ENCODE measurements at regions not wholly inside any gene's neighbourhood (a gene's known extent, or its start where the extent isn't known, plus 50 kb on each side); places are given as distances from the start of the nearest gene placed in this dataset.

GRCh38 chr13:99869830-99870229, 101.7 kb downstream of the ZIC5 start:
- H3K4me2 ChIP-seq (ENCODE audit: low read depth, low read length) = no peak overlapping the region
- no peak overlapping the region for H2AFZ ChIP-seq (ENCODE audit: low read length)
- no peak for ATAC-seq
- BruUV-seq (replicated peaks) = no TSS peak
- FAIRE-seq = no peak
- intact Hi-C loops (cut with micrococcal nuclease; ENCODE audit: unreplicated experiment) = no loop called here
- in situ Hi-C loops (cut with HindIII; ENCODE audit: extremely low pct_ligation_motif_present, low pct_unique_long_range_greater_than_20kb) = no loop called here
- no peaks in the 10 kb centered on the region for H3K27me3 ChIP-seq (ENCODE audit: control insufficient read depth in 1 of 2, insufficient read depth in 2 of 2, low read length in 2 of 2)
- DNase-seq (ENCODE audit: low spot score) = no peak
- WGBS (ENCODE audit: low lambda C conversion rate) = 98% methylated on average over 1 of the region's 1 CpG
- no peak overlapping the region for H3K9ac ChIP-seq (ENCODE audit: insufficient read depth, low read depth, low read length)
- ChIA-PET CTCF (ENCODE audit: low intra/inter-chr PET ratio, low total read pairs) (no interaction called here), POLR2A (no interaction called here)
- H3K36me3 ChIP-seq (replicated peaks in 1 of 2; ENCODE audit: control insufficient read depth in 1 of 2, insufficient read depth in 2 of 2, low read length in 2 of 2) = no peaks in the 10 kb centered on the region
- H3K27ac ChIP-seq (ENCODE audit: extremely low read length, insufficient read depth, low read length) = no peak overlapping the region
- H3K4me1 ChIP-seq (ENCODE audit: insufficient read depth, low read length) = no peaks in the 10 kb centered on the region
- no peak overlapping the region for H3K4me3 ChIP-seq (replicated peaks in 1 of 3; ENCODE audit: insufficient read depth in 1 of 3, low read depth in 2 of 3, low read length in 3 of 3)
- H3K79me2 ChIP-seq (ENCODE audit: insufficient read depth, low read length) = no peaks in the 10 kb centered on the region
- no peaks in the 10 kb centered on the region for H4K20me1 ChIP-seq (ENCODE audit: insufficient read depth, low read length)
- no peaks in the 10 kb centered on the region for H3K9me3 ChIP-seq (ENCODE audit: low read length)
- no peak for TF ChIP-seq RAD21 (CRISPR knock-in tag; IDR thresholded peaks at IDR 0.05)
- TF ChIP-seq, protein P1, sequence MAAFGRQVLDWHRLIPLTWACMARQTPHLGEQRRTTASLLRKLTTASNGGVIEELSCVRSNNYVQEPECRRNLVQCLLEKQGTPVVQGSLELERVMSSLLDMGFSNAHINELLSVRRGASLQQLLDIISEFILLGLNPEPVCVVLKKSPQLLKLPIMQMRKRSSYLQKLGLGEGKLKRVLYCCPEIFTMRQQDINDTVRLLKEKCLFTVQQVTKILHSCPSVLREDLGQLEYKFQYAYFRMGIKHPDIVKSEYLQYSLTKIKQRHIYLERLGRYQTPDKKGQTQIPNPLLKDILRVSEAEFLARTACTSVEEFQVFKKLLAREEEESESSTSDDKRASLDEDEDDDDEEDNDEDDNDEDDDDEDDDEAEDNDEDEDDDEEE (CRISPR knock-in tag; IDR thresholded peaks at IDR 0.05) = no peak
- TF ChIP-seq ZNF138 (CRISPR knock-in tag; IDR thresholded peaks at IDR 0.05; ENCODE audit: low read depth) = no peak
- TF ChIP-seq MTA1 (CRISPR knock-in tag; IDR thresholded peaks at IDR 0.05; ENCODE audit: borderline replicate concordance) = no peak
- TF ChIP-seq SALL1 (CRISPR knock-in tag; IDR thresholded peaks at IDR 0.05) = no peak
- TF ChIP-seq IKZF1 (IDR thresholded peaks at IDR 0.05) = no peak
- TF ChIP-seq PRPF4 (IDR thresholded peaks at IDR 0.05; ENCODE audit: low read depth, low read length, poor library complexity, severe bottlenecking) = no peak
- no peak for TF ChIP-seq NBN (conservative IDR thresholded peaks at IDR 0.05)
- TF ChIP-seq RERE (CRISPR knock-in tag; IDR thresholded peaks at IDR 0.05; ENCODE audit: low read depth) = no peak
- no peak for TF ChIP-seq ZNF672 (CRISPR knock-in tag; IDR thresholded peaks at IDR 0.05)
- no peak for TF ChIP-seq ZNF292 (CRISPR knock-in tag; IDR thresholded peaks at IDR 0.05; ENCODE audit: borderline replicate concordance, low read depth)
- TF ChIP-seq NAIF1 (CRISPR knock-in tag; IDR thresholded peaks at IDR 0.05; ENCODE audit: borderline replicate concordance) = no peak
- TF ChIP-seq PHF20 (CRISPR knock-in tag; IDR thresholded peaks at IDR 0.05) = no peak
- no peak for TF ChIP-seq HNRNPUL1 (IDR thresholded peaks at IDR 0.05; ENCODE audit: low read depth, low read length)
- TF ChIP-seq RFXANK (CRISPR knock-in tag; IDR thresholded peaks at IDR 0.05) = no peak
- TF ChIP-seq, protein P2, sequence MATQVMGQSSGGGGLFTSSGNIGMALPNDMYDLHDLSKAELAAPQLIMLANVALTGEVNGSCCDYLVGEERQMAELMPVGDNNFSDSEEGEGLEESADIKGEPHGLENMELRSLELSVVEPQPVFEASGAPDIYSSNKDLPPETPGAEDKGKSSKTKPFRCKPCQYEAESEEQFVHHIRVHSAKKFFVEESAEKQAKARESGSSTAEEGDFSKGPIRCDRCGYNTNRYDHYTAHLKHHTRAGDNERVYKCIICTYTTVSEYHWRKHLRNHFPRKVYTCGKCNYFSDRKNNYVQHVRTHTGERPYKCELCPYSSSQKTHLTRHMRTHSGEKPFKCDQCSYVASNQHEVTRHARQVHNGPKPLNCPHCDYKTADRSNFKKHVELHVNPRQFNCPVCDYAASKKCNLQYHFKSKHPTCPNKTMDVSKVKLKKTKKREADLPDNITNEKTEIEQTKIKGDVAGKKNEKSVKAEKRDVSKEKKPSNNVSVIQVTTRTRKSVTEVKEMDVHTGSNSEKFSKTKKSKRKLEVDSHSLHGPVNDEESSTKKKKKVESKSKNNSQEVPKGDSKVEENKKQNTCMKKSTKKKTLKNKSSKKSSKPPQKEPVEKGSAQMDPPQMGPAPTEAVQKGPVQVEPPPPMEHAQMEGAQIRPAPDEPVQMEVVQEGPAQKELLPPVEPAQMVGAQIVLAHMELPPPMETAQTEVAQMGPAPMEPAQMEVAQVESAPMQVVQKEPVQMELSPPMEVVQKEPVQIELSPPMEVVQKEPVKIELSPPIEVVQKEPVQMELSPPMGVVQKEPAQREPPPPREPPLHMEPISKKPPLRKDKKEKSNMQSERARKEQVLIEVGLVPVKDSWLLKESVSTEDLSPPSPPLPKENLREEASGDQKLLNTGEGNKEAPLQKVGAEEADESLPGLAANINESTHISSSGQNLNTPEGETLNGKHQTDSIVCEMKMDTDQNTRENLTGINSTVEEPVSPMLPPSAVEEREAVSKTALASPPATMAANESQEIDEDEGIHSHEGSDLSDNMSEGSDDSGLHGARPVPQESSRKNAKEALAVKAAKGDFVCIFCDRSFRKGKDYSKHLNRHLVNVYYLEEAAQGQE (IDR thresholded peaks at IDR 0.05; ENCODE audit: borderline replicate concordance in 1 of 2, low read depth in 1 of 2, low read length in 2 of 2) = no peak
